ENCODE measurements at regions not wholly inside any gene's neighbourhood (a gene's known extent, or its start where the extent isn't known, plus 50 kb on each side); places are given as distances from the start of the nearest gene placed in this dataset.
"Not testable (repeated sequence)": the region's sequence is repeated elsewhere in the genome, so short reads cannot be mapped to it uniquely, and the experiment has no call there.

GRCh38 chr2:89756616-89757015 lies 1065.1 kb downstream of the RPIA start:
- not testable (repeated sequence) for DNase-seq

GRCh38 chr2:89758332-89759026 lies 1067.0 kb downstream of the RPIA start:
- DNase-seq, result not testable (repeated sequence)

- DNase-seq, result not testable (repeated sequence)
Measured at GRCh38 chr2:89760762-89761161, 1069.3 kb downstream of the RPIA start.

- DNase-seq, result not testable (repeated sequence)
Measured at GRCh38 chr2:89761171-89761570, 1069.7 kb downstream of the RPIA start.

GRCh38 chr2:89761863-89762262 lies 1070.4 kb downstream of the RPIA start:
- DNase-seq, result not testable (repeated sequence)

- DNase-seq, result not testable (repeated sequence)
Measured at GRCh38 chr2:89762461-89763253, 1071.2 kb downstream of the RPIA start.

- no peak for DNase-seq
Measured at GRCh38 chr2:89763254-89763580, 1071.7 kb downstream of the RPIA start.

GRCh38 chr2:89763581-89764485 lies 1072.4 kb downstream of the RPIA start:
- DNase-seq, result no peak

- DNase-seq, result not testable (repeated sequence)
Measured at GRCh38 chr2:89764571-89765360, 1073.3 kb downstream of the RPIA start.

- not testable (repeated sequence) for DNase-seq
Measured at GRCh38 chr2:89765361-89765718, 1073.9 kb downstream of the RPIA start.

GRCh38 chr2:89766141-89766990 lies 1074.9 kb downstream of the RPIA start:
- DNase-seq, result not testable (repeated sequence)

- DNase-seq, result not testable (repeated sequence)
Measured at GRCh38 chr2:89767058-89767457, 1075.6 kb downstream of the RPIA start.

GRCh38 chr2:89767572-89768435 lies 1076.3 kb downstream of the RPIA start:
- DNase-seq, result peak; percentile 5

GRCh38 chr2:89775885-89776284 lies 1084.4 kb downstream of the RPIA start:
- DNase-seq, result no peak

- DNase-seq, result no peak
Measured at GRCh38 chr2:89780318-89780717, 1088.8 kb downstream of the RPIA start.

GRCh38 chr2:89781962-89782361 lies 1090.5 kb downstream of the RPIA start:
- DNase-seq, result no peak

GRCh38 chr2:89784960-89785359 lies 1093.5 kb downstream of the RPIA start:
- DNase-seq, result no peak

GRCh38 chr2:89785528-89785927 lies 1094.1 kb downstream of the RPIA start:
- not testable (repeated sequence) for DNase-seq

GRCh38 chr2:89786642-89787041 lies 1095.2 kb downstream of the RPIA start:
- DNase-seq, result not testable (repeated sequence)

- DNase-seq, result not testable (repeated sequence)
Measured at GRCh38 chr2:89795530-89795929, 1104.1 kb downstream of the RPIA start.
